ENCODE measurements at regions not wholly inside any gene's neighbourhood (a gene's known extent, or its start where the extent isn't known, plus 50 kb on each side); places are given as distances from the start of the nearest gene placed in this dataset.

DNA sequence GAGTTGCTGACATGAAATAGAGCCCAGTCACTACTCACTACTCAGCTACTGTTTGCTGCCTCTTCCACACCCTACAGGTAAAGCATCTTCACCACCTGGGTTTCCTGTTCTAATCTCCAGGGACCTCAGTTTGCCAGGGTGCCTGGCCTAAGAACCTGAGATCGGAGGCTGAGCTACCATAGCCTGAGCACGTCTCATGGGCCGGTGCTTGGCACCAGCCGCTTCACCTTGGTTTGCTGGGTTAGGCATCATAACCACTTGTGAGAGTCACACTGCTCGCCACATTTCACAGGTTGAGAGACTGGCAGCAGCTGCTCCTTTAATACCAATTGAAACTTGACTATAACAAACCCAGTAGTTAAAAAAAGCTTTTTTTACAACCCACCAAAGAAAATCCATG lies 75.1 kb downstream of the EMX2 start:
- no peaks in the 10 kb centered on the region for H3K4me1 ChIP-seq (ENCODE audit: insufficient read depth, low read length, severe bottlenecking)
- TF ChIP-seq CTCF (IDR thresholded peaks at IDR 0.05; ENCODE audit: low read length) (no peak), EZH2 (IDR thresholded peaks at IDR 0.05; ENCODE audit: borderline replicate concordance, low read length) (no peak)
- H3K9me2 ChIP-seq (ENCODE audit: low read depth, low read length): no peaks in the 10 kb centered on the region
- H3K9me3 ChIP-seq (ENCODE audit: low read length): no peaks in the 10 kb centered on the region
- no peak overlapping the region for H3K4me2 ChIP-seq (ENCODE audit: low read length)
- no peaks in the 10 kb centered on the region for H4K20me1 ChIP-seq (ENCODE audit: insufficient read depth, low read length)
- H3K9ac ChIP-seq (ENCODE audit: low read length): no peak overlapping the region
- no peak overlapping the region for H3K27ac ChIP-seq (ENCODE audit: low read depth, low read length, poor library complexity, severe bottlenecking)
- H3K4me3 ChIP-seq (ENCODE audit: low read depth, low read length, poor library complexity, severe bottlenecking): no peak overlapping the region
- no peaks in the 10 kb centered on the region; the same call in 1 of the 2 replicates for H3K27me3 ChIP-seq (ENCODE audit: insufficient read depth, low read length)
- H3K79me2 ChIP-seq (ENCODE audit: insufficient read depth, low read length): no peaks in the 10 kb centered on the region
- H3K36me3 ChIP-seq (ENCODE audit: insufficient read depth, low read length): no peaks in the 10 kb centered on the region
- no peaks in the 10 kb centered on the region for H3F3A ChIP-seq (ENCODE audit: insufficient read depth, low read length)
- H2AFZ ChIP-seq (ENCODE audit: low read length): no peak overlapping the region

GRCh38 chr10:117619223-117619622 lies 76.7 kb downstream of the EMX2 start:
- no peaks in the 10 kb centered on the region for H3K9me3 ChIP-seq (ENCODE audit: low read length)
- no peaks in the 10 kb centered on the region for H3F3A ChIP-seq (ENCODE audit: insufficient read depth, low read length)
- no peak overlapping the region for H3K4me3 ChIP-seq (ENCODE audit: low read depth, low read length, poor library complexity, severe bottlenecking)
- no peak overlapping the region for H3K27ac ChIP-seq (ENCODE audit: low read depth, low read length, poor library complexity, severe bottlenecking)
- H3K27me3 ChIP-seq (ENCODE audit: insufficient read depth, low read length): no peaks in the 10 kb centered on the region; the same call in 1 of the 2 replicates
- H3K9me2 ChIP-seq (ENCODE audit: low read depth, low read length): no peaks in the 10 kb centered on the region
- H3K79me2 ChIP-seq (ENCODE audit: insufficient read depth, low read length): no peaks in the 10 kb centered on the region
- no peaks in the 10 kb centered on the region for H3K4me1 ChIP-seq (ENCODE audit: insufficient read depth, low read length, severe bottlenecking)
- H4K20me1 ChIP-seq (ENCODE audit: insufficient read depth, low read length): no peaks in the 10 kb centered on the region
- TF ChIP-seq EZH2 (IDR thresholded peaks at IDR 0.05; ENCODE audit: borderline replicate concordance, low read length) (no peak), CTCF (IDR thresholded peaks at IDR 0.05; ENCODE audit: low read length) (no peak)
- no peak overlapping the region for H3K9ac ChIP-seq (ENCODE audit: low read length)
- H3K4me2 ChIP-seq (ENCODE audit: low read length): no peak overlapping the region
- no peak overlapping the region for H2AFZ ChIP-seq (ENCODE audit: low read length)
- no peaks in the 10 kb centered on the region for H3K36me3 ChIP-seq (ENCODE audit: insufficient read depth, low read length)

- H3K9me2 ChIP-seq (ENCODE audit: low read depth, low read length): no peaks in the 10 kb centered on the region
- TF ChIP-seq EZH2 (IDR thresholded peaks at IDR 0.05; ENCODE audit: borderline replicate concordance, low read length): no peak
- TF ChIP-seq CTCF (IDR thresholded peaks at IDR 0.05; ENCODE audit: low read length): no peak
Observed at GRCh38 chr10:117619707-117620405, 77.3 kb downstream of the EMX2 start.

More at GRCh38 chr10:117619707-117620405, 77.3 kb downstream of the EMX2 start:
- Histone ChIP-seq H3K27ac (ENCODE audit: low read depth, low read length, poor library complexity, severe bottlenecking) (no peak overlapping the region), H2AFZ (ENCODE audit: low read length) (no peak overlapping the region), H3K79me2 (ENCODE audit: insufficient read depth, low read length) (no peaks in the 10 kb centered on the region), H3K4me1 (ENCODE audit: insufficient read depth, low read length, severe bottlenecking) (no peaks in the 10 kb centered on the region), H3K4me2 (ENCODE audit: low read length) (no peak overlapping the region), H4K20me1 (ENCODE audit: insufficient read depth, low read length) (no peaks in the 10 kb centered on the region), H3F3A (ENCODE audit: insufficient read depth, low read length) (no peaks in the 10 kb centered on the region), H3K9me3 (ENCODE audit: low read length) (no peaks in the 10 kb centered on the region), H3K36me3 (ENCODE audit: insufficient read depth, low read length) (no peaks in the 10 kb centered on the region), H3K4me3 (ENCODE audit: low read depth, low read length, poor library complexity, severe bottlenecking) (no peak overlapping the region), H3K9ac (ENCODE audit: low read length) (no peak overlapping the region), H3K27me3 (ENCODE audit: insufficient read depth, low read length) (no peaks in the 10 kb centered on the region; the same call in 1 of the 2 replicates)

Measured in OCI-LY1 (cell line).